ENCODE measurements at regions not wholly inside any gene's neighbourhood (a gene's known extent, or its start where the extent isn't known, plus 50 kb on each side); places are given as distances from the start of the nearest gene placed in this dataset.
"Not testable (repeated sequence)": the region's sequence is repeated elsewhere in the genome, so short reads cannot be mapped to it uniquely, and the experiment has no call there.

DNA sequence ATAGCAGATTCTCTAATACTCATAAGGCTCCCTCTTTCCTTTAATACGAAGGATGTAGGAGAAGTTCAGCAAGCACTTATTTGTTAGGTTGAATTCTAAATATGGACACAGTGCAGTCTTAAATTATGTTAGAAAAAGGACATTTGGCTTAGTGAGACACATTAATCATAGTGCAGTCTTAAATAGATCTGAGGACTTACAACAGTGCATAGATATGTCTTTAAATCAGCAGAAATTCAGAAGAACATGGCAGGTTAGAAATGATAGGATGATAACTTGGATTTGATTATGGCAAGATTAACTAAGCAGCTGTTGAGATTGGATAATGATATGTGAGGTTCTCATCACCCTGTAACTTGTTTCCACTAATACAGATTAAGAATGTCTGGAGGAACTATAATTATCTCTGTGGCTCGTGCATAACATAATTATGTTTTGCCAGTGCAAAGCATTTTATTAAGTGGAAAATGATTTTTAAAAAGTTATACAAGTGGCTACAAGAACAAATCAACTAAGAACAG lies 485.9 kb downstream of the USP25 start:
- no peak overlapping the region for H3K4me3 ChIP-seq (ENCODE audit: low read depth, low read length)
- in situ Hi-C loops (cut with HindIII; ENCODE audit: low sequenced_read_pairs) = no loop called here
- TF ChIP-seq, protein P1, sequence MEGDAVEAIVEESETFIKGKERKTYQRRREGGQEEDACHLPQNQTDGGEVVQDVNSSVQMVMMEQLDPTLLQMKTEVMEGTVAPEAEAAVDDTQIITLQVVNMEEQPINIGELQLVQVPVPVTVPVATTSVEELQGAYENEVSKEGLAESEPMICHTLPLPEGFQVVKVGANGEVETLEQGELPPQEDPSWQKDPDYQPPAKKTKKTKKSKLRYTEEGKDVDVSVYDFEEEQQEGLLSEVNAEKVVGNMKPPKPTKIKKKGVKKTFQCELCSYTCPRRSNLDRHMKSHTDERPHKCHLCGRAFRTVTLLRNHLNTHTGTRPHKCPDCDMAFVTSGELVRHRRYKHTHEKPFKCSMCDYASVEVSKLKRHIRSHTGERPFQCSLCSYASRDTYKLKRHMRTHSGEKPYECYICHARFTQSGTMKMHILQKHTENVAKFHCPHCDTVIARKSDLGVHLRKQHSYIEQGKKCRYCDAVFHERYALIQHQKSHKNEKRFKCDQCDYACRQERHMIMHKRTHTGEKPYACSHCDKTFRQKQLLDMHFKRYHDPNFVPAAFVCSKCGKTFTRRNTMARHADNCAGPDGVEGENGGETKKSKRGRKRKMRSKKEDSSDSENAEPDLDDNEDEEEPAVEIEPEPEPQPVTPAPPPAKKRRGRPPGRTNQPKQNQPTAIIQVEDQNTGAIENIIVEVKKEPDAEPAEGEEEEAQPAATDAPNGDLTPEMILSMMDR (IDR thresholded peaks at IDR 0.05; ENCODE audit: low read depth, low read length) = no peak
- no peak for DNase-seq (ENCODE audit: low read depth, low spot score)

DNA sequence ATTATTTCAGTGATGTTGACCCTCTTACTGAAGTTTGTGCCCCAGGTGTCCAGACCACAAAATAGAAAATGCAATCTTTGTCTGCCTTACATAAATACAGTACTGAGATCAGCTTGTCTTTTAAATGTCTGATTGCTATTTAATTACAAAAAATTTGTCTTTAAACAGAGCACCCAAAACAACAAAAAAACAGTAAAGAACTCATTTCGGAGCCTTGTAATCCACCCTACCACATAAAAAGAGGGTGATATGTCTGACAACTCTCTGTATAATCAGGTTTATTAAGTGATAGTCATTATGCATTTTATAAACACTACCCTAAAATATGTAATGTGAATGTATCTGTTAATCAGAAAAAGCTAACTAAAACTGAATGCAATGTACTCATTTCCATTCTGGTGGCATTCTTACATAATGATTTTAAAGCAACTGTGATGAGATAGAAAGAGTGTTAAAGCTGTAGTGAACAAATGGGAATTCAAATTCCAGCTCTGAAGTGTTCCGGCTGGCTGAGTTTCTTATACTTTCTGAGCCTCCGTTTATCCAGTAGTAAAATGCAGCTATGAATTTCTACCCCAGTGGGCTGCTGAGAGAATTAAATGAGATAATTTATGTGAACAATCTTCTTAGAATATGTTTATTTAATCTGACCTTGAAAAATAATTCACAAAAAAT lies 486.6 kb downstream of the USP25 start:
- TF ChIP-seq, protein P1 (IDR thresholded peaks at IDR 0.05; ENCODE audit: low read depth, low read length) = no peak
- in situ Hi-C loops (cut with HindIII; ENCODE audit: low sequenced_read_pairs) = no loop called here
- DNase-seq (ENCODE audit: low read depth, low spot score) = no peak
- H3K4me3 ChIP-seq (ENCODE audit: low read depth, low read length) = no peak overlapping the region

DNA sequence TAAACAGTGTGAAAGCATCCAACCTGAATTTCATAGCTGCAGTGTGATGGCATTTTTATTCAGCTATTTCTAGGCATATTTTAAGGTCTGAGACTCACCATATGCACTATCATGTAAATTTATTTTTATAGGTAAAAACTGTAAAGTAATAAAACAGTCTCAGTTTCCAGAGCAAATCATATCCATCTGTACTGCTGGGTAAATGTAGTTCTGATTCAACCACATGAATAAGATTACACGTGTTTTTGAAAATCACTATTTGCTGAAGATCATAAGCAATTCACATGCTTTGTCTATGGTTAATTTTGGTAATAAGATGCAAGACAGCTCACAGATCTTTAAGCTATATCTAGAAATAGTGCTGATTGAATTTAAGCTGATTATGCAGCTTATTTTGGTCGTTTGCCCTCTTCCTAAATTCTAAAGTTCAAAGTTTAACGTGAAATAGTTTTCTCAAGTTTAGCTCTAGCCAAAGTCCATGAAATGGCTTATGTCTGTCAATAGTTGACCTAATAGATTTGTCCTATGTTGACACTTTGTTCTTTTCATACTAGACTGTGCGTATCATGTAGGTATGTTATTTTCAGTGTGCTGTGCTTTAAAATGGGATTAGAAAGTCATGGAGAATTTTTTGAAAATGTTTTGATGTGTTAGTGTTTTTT lies 489.0 kb downstream of the USP25 start:
- in situ Hi-C loops (cut with HindIII; ENCODE audit: low sequenced_read_pairs) = no loop called here
- TF ChIP-seq, protein P1 (IDR thresholded peaks at IDR 0.05; ENCODE audit: low read depth, low read length) = no peak

DNA sequence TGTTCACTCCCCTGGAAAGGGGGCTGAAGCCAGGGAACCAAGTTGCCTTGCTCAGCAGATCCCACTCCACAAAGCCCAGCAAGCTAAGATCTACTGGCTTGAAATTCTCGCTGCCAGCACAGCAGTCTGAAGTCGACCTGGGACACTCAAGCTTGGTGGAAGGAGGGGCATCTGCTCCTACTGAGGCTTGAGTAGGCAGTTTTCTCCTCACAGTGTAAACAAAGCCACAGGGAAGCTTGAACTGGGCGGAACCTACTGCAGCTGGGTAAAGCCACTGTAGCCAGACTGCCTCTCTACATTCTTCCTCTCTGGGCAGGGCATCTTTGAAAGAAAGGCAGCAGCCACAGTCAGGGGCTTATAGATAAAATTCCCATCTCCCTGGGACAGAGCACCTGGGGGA lies 495.0 kb downstream of the USP25 start:
- H3K4me3 ChIP-seq (ENCODE audit: low read depth, low read length); in situ Hi-C loops (cut with HindIII; ENCODE audit: low sequenced_read_pairs); DNase-seq (ENCODE audit: low read depth, low spot score): not testable (repeated sequence)

More for the DNA sequence above, 489.0 kb downstream of the USP25 start:
- DNase-seq (ENCODE audit: low read depth, low spot score) = no peak
- H3K4me3 ChIP-seq (ENCODE audit: low read depth, low read length) = no peak overlapping the region

DNA sequence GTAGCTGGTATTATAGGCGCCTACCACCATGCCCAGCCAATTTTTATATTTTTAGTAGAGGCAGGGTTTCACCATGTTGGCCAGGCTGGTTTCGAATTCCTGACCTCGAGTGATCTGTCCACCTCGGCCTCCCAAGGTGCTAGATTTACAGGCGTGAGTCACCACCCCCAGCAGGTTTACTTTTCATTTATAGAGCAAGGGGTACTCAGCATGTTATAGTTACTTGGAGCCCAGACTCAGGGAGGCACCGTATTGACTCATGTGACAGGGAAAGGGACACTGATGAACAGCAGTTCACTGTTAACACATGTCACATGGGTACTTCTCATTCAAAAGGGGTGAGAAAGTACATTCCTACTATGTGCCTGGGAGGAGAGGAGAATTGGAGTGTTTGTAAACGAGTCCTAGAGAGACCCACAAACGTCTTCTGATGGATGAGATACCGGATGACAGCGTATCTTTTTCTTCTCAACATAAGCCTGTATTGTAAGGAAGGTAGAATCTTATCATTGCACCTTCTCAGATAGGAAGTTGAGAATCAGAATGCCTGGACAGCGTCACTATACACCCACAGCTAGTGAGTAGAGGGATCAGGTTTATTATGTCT lies 510.0 kb downstream of the USP25 start:
- in situ Hi-C loops (cut with HindIII; ENCODE audit: low sequenced_read_pairs) = no loop called here
- no peak overlapping the region for H3K4me3 ChIP-seq (ENCODE audit: low read depth, low read length)
- TF ChIP-seq, protein P1 (IDR thresholded peaks at IDR 0.05; ENCODE audit: low read depth, low read length) = no peak
- no peak for DNase-seq (ENCODE audit: low read depth, low spot score)

DNA sequence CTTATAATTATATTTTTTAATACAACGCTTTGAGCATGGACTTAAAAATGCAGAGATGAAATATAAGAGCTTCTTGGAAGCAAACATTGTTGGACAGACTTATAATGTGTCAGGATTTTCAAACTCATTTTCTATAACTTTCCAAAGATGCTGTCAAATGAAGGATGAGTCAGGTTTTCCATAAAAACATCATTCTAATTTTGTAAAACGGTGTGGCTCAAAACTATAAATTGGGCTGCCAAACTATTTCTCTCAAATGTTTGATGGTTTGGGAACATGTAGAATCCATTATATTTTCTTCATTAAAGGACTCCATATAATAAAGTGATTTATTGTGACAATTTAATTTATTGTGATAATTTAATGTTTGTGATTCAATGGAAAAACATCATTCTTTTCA lies 511.2 kb downstream of the USP25 start:
- in situ Hi-C loops (cut with HindIII; ENCODE audit: low sequenced_read_pairs) = no loop called here
- DNase-seq (ENCODE audit: low read depth, low spot score) = no peak
- no peak overlapping the region for H3K4me3 ChIP-seq (ENCODE audit: low read depth, low read length)
- TF ChIP-seq, protein P1 (IDR thresholded peaks at IDR 0.05; ENCODE audit: low read depth, low read length) = no peak

DNA sequence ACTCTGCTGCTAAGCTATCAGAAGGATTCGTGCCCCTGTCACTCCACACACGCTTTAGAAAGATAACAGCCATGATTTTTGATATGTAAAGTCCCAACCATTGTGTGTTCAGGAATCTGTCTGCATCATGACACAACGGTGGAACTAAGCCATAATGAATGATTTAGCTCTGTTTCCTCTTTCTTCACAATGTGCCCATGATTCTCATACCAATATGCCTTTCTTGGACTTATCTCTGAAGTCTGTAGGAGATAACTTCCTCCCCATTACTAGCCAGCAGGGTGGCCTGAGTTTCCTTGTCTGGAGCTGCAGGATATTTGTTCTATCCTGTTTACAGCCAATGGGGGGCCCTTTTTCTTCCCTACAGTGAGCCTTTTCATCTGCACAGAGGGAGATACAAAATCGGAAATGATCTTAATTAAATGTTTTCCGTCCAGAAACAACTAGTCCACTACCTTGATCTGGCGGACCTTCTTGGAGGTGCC lies 511.7 kb downstream of the USP25 start:
- in situ Hi-C loops (cut with HindIII; ENCODE audit: low sequenced_read_pairs) = no loop called here
- DNase-seq (ENCODE audit: low read depth, low spot score) = no peak
- TF ChIP-seq, protein P1 (IDR thresholded peaks at IDR 0.05; ENCODE audit: low read depth, low read length) = no peak

More for the DNA sequence above, 511.7 kb downstream of the USP25 start:
- no peak overlapping the region for H3K4me3 ChIP-seq (ENCODE audit: low read depth, low read length)

Data from astrocyte of the spinal cord (primary cell).